ENCODE measurements at regions not wholly inside any gene's neighbourhood (a gene's known extent, or its start where the extent isn't known, plus 50 kb on each side); places are given as distances from the start of the nearest gene placed in this dataset.

GRCh38 chr2:7879483-7879835 lies 802.4 kb upstream of the ID2 start:
- H3K4me3 Mint-ChIP-seq: peak overlapping the region; percentile 64 to 76; a peak in 4 of 5 replicates
- peak overlapping the region; percentile 99 for H3K4me2 ChIP-seq (ENCODE audit: insufficient read depth, insufficient read length, low read length)

More at GRCh38 chr2:7879483-7879835, 802.4 kb upstream of the ID2 start:
- Histone ChIP-seq H2BK120ac (ENCODE audit: low read depth, low read length, poor library complexity, severe bottlenecking) (no peak overlapping the region), H3K27me3 (ENCODE audit: insufficient read depth, low read length) (no peaks in the 10 kb centered on the region), H3K79me2 (ENCODE audit: insufficient read depth, low read length) (peaks cover 50% of the 10 kb centered on the region), H2BK15ac (ENCODE audit: low read depth, low read length) (no peak overlapping the region), H3T11ph (ENCODE audit: low read length) (no peak overlapping the region), H3K4me1 (ENCODE audit: insufficient read depth, low read length) (peaks cover 9% of the 10 kb centered on the region), H4K91ac (ENCODE audit: insufficient read length, low read depth, low read length) (no peak overlapping the region), H4K8ac (replicated peaks; ENCODE audit: insufficient read length, low read depth, low read length) (no peak overlapping the region), H2BK5ac (ENCODE audit: insufficient read length, low read length) (no peak overlapping the region), H3K79me1 (ENCODE audit: insufficient read depth, low read depth, low read length, poor library complexity, severe bottlenecking) (peaks cover 5% of the 10 kb centered on the region), H2AFZ (ENCODE audit: low read length) (no peak overlapping the region), H4K5ac (ENCODE audit: insufficient read length, low read depth, low read length) (no peak overlapping the region), H2BK20ac (ENCODE audit: low read depth, low read length, poor library complexity, severe bottlenecking) (no peak overlapping the region), H3K56ac (ENCODE audit: insufficient read length, low read depth, low read length) (no peak overlapping the region), H3K9me3 (ENCODE audit: control insufficient read depth, low read depth, low read length) (no peaks in the 10 kb centered on the region), H2AK5ac (ENCODE audit: insufficient read length, low read length) (no peak overlapping the region), H3K23ac (ENCODE audit: insufficient read length, low read depth, low read length) (no peak overlapping the region), H3K27ac (ENCODE audit: insufficient read length, low read depth, low read length) (peak overlapping the region; percentile 94), H3K9ac (ENCODE audit: extremely low read depth, insufficient read length, low read length) (peak overlapping the region; percentile 86), H3K4ac (ENCODE audit: low read depth, low read length) (no peak overlapping the region), H4K20me1 (ENCODE audit: control insufficient read depth, insufficient read depth, insufficient read length) (no peaks in the 10 kb centered on the region), H3K23me2 (ENCODE audit: insufficient read length, low read depth, low read length, poor library complexity, severe bottlenecking) (peaks cover 20% of the 10 kb centered on the region), H3K18ac (ENCODE audit: insufficient read length, low read depth, low read length) (peak overlapping the region; percentile 42), H3K14ac (ENCODE audit: insufficient read depth, low read length) (no peak overlapping the region), H2BK12ac (ENCODE audit: insufficient read length, low read depth, low read length) (no peak overlapping the region)
- Mint-ChIP-seq H3K27me3 (ENCODE audit: low read depth) (no peaks in the 10 kb centered on the region), H3K4me1 (peaks cover 58 to 60% of the 10 kb centered on the region in 2 experiments), H3K36me3 (ENCODE audit: insufficient read depth in 1 of 3, low read depth in 3 of 3) (peaks cover 22 to 46% (median 24%) of the 10 kb centered on the region in 3 experiments; a peak in 6 of 7 replicates), H3K27ac (peak overlapping the region; percentile 86 to 97 (median 97)), H3K9me3 (peaks cover 0 to 2% of the 10 kb centered on the region in 2 experiments; a peak in 2 of 5 replicates)
- no CpG with 5 or more reads among the region's 1 CpG for WGBS (ENCODE audit: extremely low coverage, insufficient read length, low lambda C conversion rate)
- no peak for DNase-seq
- TF ChIP-seq CTCF (conservative IDR thresholded peaks at IDR 0.05): no peak

All from H9 (cell line).